Endothelial cell of umbilical vein (primary cell): ENCODE measurements at regions not wholly inside any gene's neighbourhood (a gene's known extent, or its start where the extent isn't known, plus 50 kb on each side); places are given as distances from the start of the nearest gene placed in this dataset.
"Not testable (repeated sequence)": the region's sequence is repeated elsewhere in the genome, so short reads cannot be mapped to it uniquely, and the experiment has no call there.

ENCODE experiments used
- BruUV-seq: library from RNA; stranded (reverse); fragments of 400-500 nt; replicated peaks from 2 replicates; lab custom pipeline; 2021; lab: Mats Ljungman, UMichigan
- CTCF ChIA-PET: fragments of 300-600, 350-600 bp; sonication (Branson Sonifier 250); formaldehyde crosslinking; loops from one replicate; lab custom pipeline; 2021; ENCODE audit warnings: antibody characterized with exemption, inconsistent platforms; lab: Charles Lee
- POLR2A ChIA-PET: fragments of 300-600, 350-600 bp; sonication (Branson Sonifier 250); formaldehyde crosslinking; loops from one replicate; lab custom pipeline; 2021; ENCODE audit warnings: antibody characterized with exemption, inconsistent platforms; lab: Charles Lee
- DNase-seq: peaks from one replicate; pipeline ENCODE4 v3.0.0-alpha.2; 2011; ENCODE audit warnings: low read depth, low spot score
- FAIRE-seq: peaks from 2 replicates; lab custom pipeline; 2011; peaks lifted over from hg19 to GRCh38; lab: Jason Lieb, UNC
- H2AFZ ChIP-seq: 2 replicates; pipeline ENCODE4 v1.6.0; 2012; ENCODE audit warnings: low read depth, low read length, control low read depth, inconsistent platforms
- H3K27ac ChIP-seq: 2 replicates; pipeline ENCODE4 v1.5.1; 2011; ENCODE audit warnings: low read depth, mild to moderate bottlenecking, control low read depth, low read length, moderate library complexity; ENCODE audit not compliant: insufficient read depth
- H3K27me3 ChIP-seq, 2 experiments: 2 replicates each; pipeline versions ENCODE4 v1.6.0 to v1.6.1; 2011; ENCODE audit warnings: low read length in 2 of 2, mixed read lengths in 1 of 2; ENCODE audit not compliant: control insufficient read depth in 2 of 2, insufficient read depth in 2 of 2
- H3K36me3 ChIP-seq, 2 experiments: 2 replicates in 1 of 2; 3 replicates in 1 of 2; pipeline ENCODE4 v1.5.1; 2011; ENCODE audit warnings: low read length in 2 of 2, mild to moderate bottlenecking in 1 of 2, moderate library complexity in 1 of 2; ENCODE audit not compliant: control insufficient read depth in 2 of 2, insufficient read depth in 2 of 2; ENCODE audit errors: extremely low read depth in 1 of 2
- H3K4me1 ChIP-seq: 3 replicates; pipeline ENCODE4 v1.5.1; 2011; ENCODE audit warnings: mild to moderate bottlenecking, low read length; ENCODE audit not compliant: control insufficient read depth, insufficient read depth; ENCODE audit errors: extremely low read depth
- H3K4me2 ChIP-seq: 2 replicates; pipeline ENCODE4 v1.6.1; 2011; ENCODE audit warnings: low read length, control low read depth, mixed read lengths; ENCODE audit not compliant: insufficient read depth
- H3K4me3 ChIP-seq, 3 experiments: fragments of 200-600 bp in 1 of 3; sonication (generic), shearing (Covaris generic) in 1 of 3; replicated peaks in 1 of 3; 2 replicates each; pipeline ENCODE4 v1.5.1; 2011 to 2016; ENCODE audit warnings: control low read depth in 3 of 3, low read length in 3 of 3, mild to moderate bottlenecking in 2 of 3, inconsistent platforms in 1 of 3, low read depth in 1 of 3, moderate library complexity in 1 of 3; ENCODE audit not compliant: insufficient read depth in 1 of 3
- H3K79me2 ChIP-seq: 2 replicates; pipeline ENCODE4 v1.6.0; 2012; ENCODE audit warnings: low read length, inconsistent platforms; ENCODE audit not compliant: control insufficient read depth, insufficient read depth
- H3K9ac ChIP-seq: replicated peaks from 2 replicates; pipeline ENCODE3; 2011; ENCODE audit warnings: low read length, control low read depth; ENCODE audit not compliant: insufficient read depth; ENCODE audit errors: extremely low read depth
- H3K9me1 ChIP-seq: replicated peaks from 3 replicates; pipeline ENCODE4 v1.6.0; 2011; ENCODE audit warnings: mild to moderate bottlenecking, low read length; ENCODE audit not compliant: control insufficient read depth, insufficient read depth; ENCODE audit errors: extremely low read depth
- H3K9me3 ChIP-seq: replicated peaks from 2 replicates; pipeline ENCODE4 v1.5.1; 2012; ENCODE audit warnings: low read length, inconsistent platforms; ENCODE audit not compliant: control insufficient read depth, insufficient read depth
- H4K20me1 ChIP-seq: replicated peaks from 2 replicates; pipeline ENCODE3; 2011; ENCODE audit warnings: mild to moderate bottlenecking, low read length; ENCODE audit not compliant: control insufficient read depth, insufficient read depth; ENCODE audit errors: extremely low read depth
- CTCF ChIP-seq, 2 donors: IDR thresholded peaks; 1 replicate in 1 of 2; 2 replicates in 1 of 2; pipeline ENCODE4 v1.5.1; 2011; ENCODE audit warnings: low read length in 2 of 2, mild to moderate bottlenecking in 2 of 2, moderate library complexity in 2 of 2, control low read depth in 1 of 2, inconsistent platforms in 1 of 2, low read depth in 1 of 2; ENCODE audit not compliant: insufficient read depth in 1 of 2; ENCODE audit errors: extremely low read depth in 1 of 2
- EZH2 ChIP-seq: IDR thresholded peaks from 2 replicates; pipeline ENCODE4 v1.6.1; 2012; ENCODE audit warnings: borderline replicate concordance, low read depth, mild to moderate bottlenecking, moderate library complexity, low read length, inconsistent platforms; ENCODE audit not compliant: severe bottlenecking
- FOS ChIP-seq: IDR thresholded peaks from 2 replicates; pipeline ENCODE4 v1.6.1; 2011; ENCODE audit warnings: mild to moderate bottlenecking, low read length, moderate library complexity, borderline replicate concordance; ENCODE audit not compliant: insufficient read depth
- GATA2 ChIP-seq: IDR thresholded peaks from 2 replicates; pipeline ENCODE4 v1.7.0; 2011; ENCODE audit warnings: low read depth, mild to moderate bottlenecking, moderate library complexity, mixed read lengths, low read length; ENCODE audit not compliant: insufficient read length, insufficient read depth
- MAX ChIP-seq: IDR thresholded peaks from 2 replicates; pipeline ENCODE4 v1.6.1; 2011; ENCODE audit not compliant: insufficient read depth, insufficient read length
- MYC ChIP-seq: IDR thresholded peaks from one replicate; pipeline ENCODE4 v1.6.1; 2011; ENCODE audit warnings: mild to moderate bottlenecking, low read depth, low read length
- POLR2A ChIP-seq: IDR thresholded peaks from 2 replicates; pipeline ENCODE4 v1.6.1; 2012; ENCODE audit warnings: low read depth, mild to moderate bottlenecking, control low read depth, low read length
- POLR2AphosphoS5 ChIP-seq: IDR thresholded peaks from 2 replicates; pipeline ENCODE4 v1.6.1; 2012; ENCODE audit warnings: low read depth, mild to moderate bottlenecking, control low read depth, low read length, moderate library complexity; ENCODE audit not compliant: insufficient read depth
- dilution Hi-C: fragments of 300-500 bp; cut with MboI; formaldehyde crosslinking; loops from one replicate; pipeline ENCODE4 v1.15.0; 2019; ENCODE audit warnings: low sequenced_read_pairs; ENCODE audit not compliant: extremely low pct_ligation_motif_present
- intact Hi-C: fragments of 100-400 bp; cut with micrococcal nuclease; formaldehyde crosslinking; loops from one replicate; pipeline ENCODE4 v1.10.0; 2022

GRCh38 chr9:25048098-25048724, 502.5 kb upstream of the IZUMO3 start:
- no peak overlapping the region for H3K27ac ChIP-seq
- POLR2A ChIA-PET: no interaction called here
- no peak overlapping the region for H3K4me3 ChIP-seq
- H3K9me3 ChIP-seq: no peaks in the 10 kb centered on the region
- FAIRE-seq (no peak), DNase-seq (no peak)
- H2AFZ ChIP-seq: no peak overlapping the region
- H3K4me1 ChIP-seq: no peaks in the 10 kb centered on the region
- dilution Hi-C loops: no loop called here
- no peaks in the 10 kb centered on the region for H3K36me3 ChIP-seq
- TF ChIP-seq POLR2AphosphoS5 (no peak), POLR2A (no peak), MAX (no peak), CTCF (IDR thresholded peaks at IDR 0.05; ENCODE audit: extremely low read depth in 1 of 2, insufficient read depth in 1 of 2, low read depth in 1 of 2, low read length in 2 of 2) (no peak), MYC (no peak), FOS (no peak), EZH2 (no peak), GATA2 (no peak)
- no TSS peak for BruUV-seq
- no peak overlapping the region for H3K9ac ChIP-seq
- no peak overlapping the region for H3K4me2 ChIP-seq
- H3K27me3 ChIP-seq: no peaks in the 10 kb centered on the region
- H3K9me1 ChIP-seq: no peaks in the 10 kb centered on the region
- H4K20me1 ChIP-seq: no peaks in the 10 kb centered on the region
- CTCF ChIA-PET: no interaction called here
- no peaks in the 10 kb centered on the region for H3K79me2 ChIP-seq
- intact Hi-C loops: no loop called here

DNA sequence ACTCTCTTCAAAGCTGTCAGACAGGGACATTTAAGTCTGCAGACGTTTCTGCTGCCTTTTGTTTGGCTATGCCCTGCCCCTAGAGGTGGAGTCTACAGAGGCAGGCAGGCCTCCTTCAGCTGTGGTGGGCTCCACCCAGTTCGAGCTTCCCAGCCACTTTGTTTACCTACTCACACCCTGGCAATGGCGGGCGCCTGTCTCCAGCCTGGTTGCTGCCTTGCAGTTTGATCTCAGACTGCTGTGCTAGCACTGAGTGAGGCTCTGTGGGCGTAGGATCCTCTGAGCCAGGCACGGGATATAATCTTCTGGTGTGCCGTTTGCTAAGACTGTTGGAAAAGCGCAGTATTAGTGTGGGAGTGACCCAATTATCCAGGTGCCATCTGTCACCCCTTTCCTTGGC, 499.8 kb upstream of the IZUMO3 start:
- H3K36me3 ChIP-seq, H3K27ac ChIP-seq, dilution Hi-C loops, H3K9me1 ChIP-seq, DNase-seq, BruUV-seq, H3K9ac ChIP-seq, H3K27me3 ChIP-seq, H3K9me3 ChIP-seq, H4K20me1 ChIP-seq, H3K4me1 ChIP-seq, FAIRE-seq, H3K4me2 ChIP-seq, intact Hi-C loops, POLR2A ChIA-PET, H2AFZ ChIP-seq, CTCF ChIA-PET, H3K79me2 ChIP-seq, H3K4me3 ChIP-seq: not testable (repeated sequence)
